ENCODE measurements at regions not wholly inside any gene's neighbourhood (a gene's known extent, or its start where the extent isn't known, plus 50 kb on each side); places are given as distances from the start of the nearest gene placed in this dataset.

DNA sequence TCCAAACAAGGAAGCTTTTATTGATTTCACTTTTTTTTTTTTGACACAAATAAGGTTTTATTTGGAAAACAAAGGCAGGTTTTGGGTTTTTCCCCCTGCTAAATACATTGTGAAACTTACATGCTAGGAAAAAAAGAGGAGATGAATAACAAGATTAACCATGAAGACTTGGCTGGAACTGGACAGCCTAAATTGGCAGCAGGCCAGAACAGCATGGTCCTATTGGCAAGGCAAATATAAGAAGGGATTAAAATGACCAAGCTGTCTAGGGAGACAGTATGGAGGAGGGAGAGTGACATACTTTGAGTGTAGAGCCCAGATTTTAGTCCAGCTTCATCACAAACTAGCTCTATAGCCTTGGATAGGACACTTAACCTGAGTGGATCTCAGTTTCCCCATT, 63.9 kb upstream of the BBX start (continued):
- TF ChIP-seq E2F6 (IDR thresholded peaks at IDR 0.05) (no peak), CREB1 (IDR thresholded peaks at IDR 0.05) (no peak), YY1 (IDR thresholded peaks at IDR 0.05; ENCODE audit: low read depth, low read length) (no peak), SIX5 (IDR thresholded peaks at IDR 0.05; ENCODE audit: low read depth, low read length) (no peak), JUN (IDR thresholded peaks at IDR 0.05; ENCODE audit: low read depth, low read length) (no peak)

Measured in H1 (cell line).